Uterus (tissue), 2 donors: ENCODE measurements at regions not wholly inside any gene's neighbourhood (a gene's known extent, or its start where the extent isn't known, plus 50 kb on each side); places are given as distances from the start of the nearest gene placed in this dataset.

Experiments used
- CTCF ChIP-seq, 4 experiments: fragments of 200-600 bp in 2 of 4; fragments of 450-650 bp in 2 of 4; sonication (generic) in 2 of 4; IDR thresholded peaks; one replicate each; pipeline ENCODE4 v1.5.1; 2016 to 2019; ENCODE audit warnings: antibody characterized with exemption in 4 of 4, mild to moderate bottlenecking in 2 of 4, moderate library complexity in 1 of 4
- POLR2A ChIP-seq, 2 donors: fragments of 450-650 bp; IDR thresholded peaks; one replicate each; pipeline ENCODE4 v1.6.1; 2016; ENCODE audit warnings: antibody characterized with exemption in 2 of 2, mild to moderate bottlenecking in 1 of 2, moderate library complexity in 1 of 2

DNA sequence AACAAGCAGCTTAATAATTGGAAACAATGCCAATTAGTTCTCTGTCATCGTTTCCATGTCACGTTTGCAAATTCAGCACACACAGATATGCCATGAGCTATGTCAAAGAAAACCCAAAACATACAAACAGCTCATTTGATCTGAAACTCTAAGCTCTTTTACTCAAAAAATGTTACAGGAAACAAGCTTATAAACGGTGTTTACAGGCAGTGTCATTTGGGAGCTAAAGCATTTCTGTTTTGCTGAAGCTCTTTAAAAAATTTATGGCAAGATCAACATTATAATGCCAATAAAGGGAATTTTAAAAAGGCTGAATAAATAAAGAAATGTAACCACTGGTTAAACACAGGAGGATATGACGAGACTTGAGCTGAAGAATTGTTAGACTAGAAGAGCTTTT is 94.0 kb upstream of the HS3ST2 start:
- no peak for TF ChIP-seq CTCF (IDR thresholded peaks at IDR 0.05)
- TF ChIP-seq POLR2A (IDR thresholded peaks at IDR 0.05): no peak
